GM19025 (cell line): ENCODE measurements at regions not wholly inside any gene's neighbourhood (a gene's known extent, or its start where the extent isn't known, plus 50 kb on each side); places are given as distances from the start of the nearest gene placed in this dataset.
"Not testable (repeated sequence)": the region's sequence is repeated elsewhere in the genome, so short reads cannot be mapped to it uniquely, and the experiment has no call there.

Experiments
- ATAC-seq: cut with Tn5 transposase; IDR thresholded peaks from one replicate; pipeline ENCODE4 v1.9.1; 2021; ENCODE audit warnings: mild to moderate bottlenecking, low read depth, moderate library complexity; ENCODE audit not compliant: unreplicated experiment

- ATAC-seq = no peak
These were observed 200.4 kb upstream of the SSTR4 start for GRCh38 chr20:22834651-22835256.

GRCh38 chr20:22836211-22836610 is 198.9 kb upstream of the SSTR4 start:
- ATAC-seq = no peak

DNA sequence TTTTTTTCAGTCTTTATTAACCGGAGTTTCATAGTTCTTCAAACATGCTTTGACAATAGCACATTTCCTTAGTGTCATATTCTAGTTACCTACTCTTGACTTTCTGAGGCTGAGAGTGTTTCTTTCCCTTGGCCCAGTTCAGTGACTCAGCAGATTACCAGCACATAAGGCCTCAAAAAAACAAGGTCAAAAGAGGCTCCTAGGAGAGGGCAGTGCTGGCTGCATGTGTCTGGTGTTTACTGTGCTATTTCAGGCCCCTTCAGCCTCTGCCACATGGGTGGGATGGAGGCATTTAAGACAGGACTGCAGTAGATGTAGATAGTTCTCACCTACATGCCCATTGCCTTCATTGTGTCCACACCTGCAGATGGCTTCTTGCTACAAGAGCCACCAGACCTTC is 198.2 kb upstream of the SSTR4 start:
- ATAC-seq = no peak

GRCh38 chr20:22838001-22838400 is 197.1 kb upstream of the SSTR4 start:
- no peak for ATAC-seq

DNA sequence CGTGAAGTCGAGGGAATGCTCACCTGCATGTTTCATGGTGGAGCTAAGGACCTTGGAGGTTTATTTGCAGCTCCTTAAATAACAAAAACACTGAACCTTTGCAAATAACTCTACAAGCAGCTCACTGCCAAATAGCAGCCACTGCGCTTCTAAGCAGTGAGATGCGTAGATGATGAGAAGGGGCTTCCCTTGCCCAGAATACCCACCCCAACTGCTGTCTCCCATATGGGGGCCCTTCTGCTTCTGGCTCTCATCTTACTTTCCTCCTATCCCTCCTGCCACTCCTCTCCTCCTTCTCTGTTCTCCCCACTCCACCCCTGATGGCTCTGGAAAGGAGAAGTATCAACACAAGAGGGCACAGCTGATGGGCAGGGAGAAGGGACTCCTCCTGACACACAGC is 193.3 kb upstream of the SSTR4 start:
- no peak for ATAC-seq

DNA sequence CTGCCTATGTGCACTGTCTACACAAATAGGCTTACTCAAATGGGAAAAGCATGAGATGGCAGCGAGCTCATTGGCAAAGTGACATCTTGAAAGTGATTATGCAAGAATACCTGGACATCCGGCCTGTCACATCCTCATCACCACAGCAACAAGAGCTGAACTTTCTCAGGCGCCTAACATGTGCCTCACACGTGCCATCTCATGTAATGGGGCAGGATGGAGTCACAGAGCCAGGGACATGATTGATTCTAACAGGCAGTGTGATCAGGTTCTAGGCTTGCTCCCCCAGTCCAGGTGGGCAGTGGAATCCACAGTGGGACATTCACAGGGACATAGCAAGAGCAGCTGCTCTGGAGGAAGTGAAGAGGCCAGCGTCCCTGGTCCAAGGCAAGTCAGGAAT is 192.3 kb upstream of the SSTR4 start:
- ATAC-seq = no peak

DNA sequence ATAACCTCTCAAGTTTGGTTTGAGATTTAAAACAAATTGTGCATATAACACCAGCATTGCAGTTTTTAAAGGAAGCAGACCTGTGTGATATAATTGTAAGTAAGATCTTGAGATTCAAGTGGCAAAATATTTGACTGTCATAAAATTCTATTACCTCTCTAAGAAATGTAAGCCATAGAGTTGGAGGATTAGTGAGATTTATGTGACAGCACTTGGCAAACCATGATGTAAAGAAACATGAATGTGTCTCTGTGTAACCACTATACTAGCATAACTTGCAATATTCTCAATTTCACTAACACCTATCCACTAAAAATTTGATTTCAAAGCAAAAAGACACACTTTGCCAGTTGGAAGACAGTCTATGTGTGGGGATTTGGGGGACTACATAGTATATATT is 190.2 kb upstream of the SSTR4 start:
- ATAC-seq = no peak

DNA sequence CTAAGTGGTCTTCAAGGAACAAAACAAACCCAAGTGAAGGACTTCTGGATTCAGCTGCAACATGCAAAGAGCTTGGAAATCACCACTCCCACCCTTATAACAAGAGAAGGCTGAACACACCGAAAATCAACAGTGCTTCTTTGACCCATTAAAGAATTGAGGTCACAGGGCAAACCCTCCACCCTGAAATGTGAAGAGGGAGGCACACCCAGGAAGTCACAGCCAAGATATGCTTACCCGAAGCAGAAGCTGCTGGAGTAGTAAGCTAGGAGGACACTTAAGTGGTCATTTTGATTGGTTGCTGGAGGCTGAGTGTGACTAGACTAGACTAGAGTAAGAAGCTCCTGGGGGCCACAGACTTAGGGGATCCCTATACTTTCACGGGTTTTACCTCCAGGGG is 188.2 kb upstream of the SSTR4 start:
- no peak for ATAC-seq

DNA sequence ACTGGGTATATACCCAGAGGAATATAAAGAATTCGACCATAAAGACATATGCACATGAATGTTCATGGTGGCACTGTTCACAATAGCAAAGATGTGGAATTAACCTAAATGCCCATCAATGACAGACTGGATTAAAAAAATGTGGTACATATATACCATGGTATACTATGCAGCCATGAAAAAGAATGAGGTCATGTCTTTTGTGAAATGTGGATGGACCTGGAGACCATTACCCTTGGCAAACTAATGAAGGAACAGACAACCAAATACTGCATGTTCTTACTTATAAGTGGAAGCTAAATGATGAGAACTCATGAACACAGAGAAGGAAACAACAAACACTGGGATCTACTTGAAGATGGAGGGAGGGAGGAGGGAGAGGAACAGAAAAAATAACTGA is 186.7 kb upstream of the SSTR4 start:
- ATAC-seq = no peak

- not testable (repeated sequence) for ATAC-seq
These were observed 183.3 kb upstream of the SSTR4 start for GRCh38 chr20:22851679-22852346.

- no peak for ATAC-seq
These were observed 173.7 kb upstream of the SSTR4 start for GRCh38 chr20:22861231-22861980.

- ATAC-seq = no peak
These were observed 173.1 kb upstream of the SSTR4 start for GRCh38 chr20:22861990-22862389.

DNA sequence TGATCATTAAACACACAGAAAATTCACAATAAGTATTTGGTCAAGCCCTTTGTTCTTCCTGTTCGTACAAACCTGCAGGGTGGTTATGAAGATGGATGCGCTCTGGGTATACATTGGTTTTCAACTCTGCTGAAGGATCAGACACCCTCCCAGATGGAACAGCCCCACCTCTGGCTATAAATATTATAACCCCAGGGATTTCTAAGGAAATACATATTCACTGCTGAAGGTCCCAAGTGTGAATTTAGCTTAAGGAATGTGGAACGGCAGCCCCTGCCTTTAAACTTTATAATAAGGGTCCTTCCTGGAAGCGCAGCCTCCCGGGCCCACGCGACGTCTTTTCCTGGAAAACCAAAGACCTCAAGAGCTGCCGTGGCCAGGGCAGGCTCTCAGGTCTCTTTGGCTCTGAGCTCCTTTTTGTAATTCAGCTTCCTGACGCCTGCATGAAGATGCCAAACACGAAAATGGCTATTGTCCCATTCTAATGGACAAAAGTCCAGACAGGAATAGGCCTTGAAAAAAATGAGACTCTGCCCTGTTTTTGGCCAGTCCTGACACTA is 172.4 kb upstream of the SSTR4 start:
- no peak for ATAC-seq

GRCh38 chr20:22863826-22864225 is 171.3 kb upstream of the SSTR4 start:
- ATAC-seq = no peak

GRCh38 chr20:22866812-22867341 is 168.2 kb upstream of the SSTR4 start:
- ATAC-seq = no peak

- ATAC-seq = no peak
These were observed 156.9 kb upstream of the SSTR4 start for GRCh38 chr20:22878166-22878565.

- ATAC-seq = no peak
These were observed 154.8 kb upstream of the SSTR4 start for GRCh38 chr20:22880277-22880676.

GRCh38 chr20:22887796-22888195 is 147.3 kb upstream of the SSTR4 start:
- ATAC-seq = no peak

DNA sequence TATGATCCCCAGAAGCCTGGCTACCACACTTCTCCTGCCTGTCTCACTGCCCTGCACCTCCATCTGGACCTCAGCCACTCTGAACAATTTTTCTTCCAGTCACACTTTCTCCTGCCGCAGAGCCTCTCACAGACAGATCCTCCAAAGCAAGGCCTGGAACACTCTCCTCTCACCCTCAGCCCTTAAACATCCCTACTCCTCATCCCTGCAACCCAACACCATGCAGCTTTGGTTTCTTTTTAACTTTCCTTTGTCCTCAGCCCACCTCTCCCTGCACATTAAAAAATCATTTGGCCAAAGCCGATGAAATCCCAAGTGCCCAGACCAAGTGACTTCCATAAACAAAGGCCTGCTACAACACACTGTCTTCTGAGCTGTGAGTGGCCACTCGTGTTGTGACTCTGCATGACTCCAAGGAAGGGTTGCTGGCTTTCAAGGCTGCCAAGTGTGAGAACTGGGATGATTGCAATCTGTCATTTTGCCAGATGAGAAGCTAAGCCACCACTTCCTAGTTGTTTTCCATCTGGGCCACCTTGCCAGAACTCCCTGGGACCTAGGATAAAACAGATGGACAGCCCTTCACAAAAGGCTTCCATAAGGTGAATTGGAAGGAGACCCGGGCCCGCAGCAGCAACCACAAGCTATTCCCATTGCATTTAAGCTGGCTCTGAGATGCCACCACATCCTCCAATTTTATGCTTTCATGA is 144.4 kb upstream of the SSTR4 start:
- no peak for ATAC-seq

DNA sequence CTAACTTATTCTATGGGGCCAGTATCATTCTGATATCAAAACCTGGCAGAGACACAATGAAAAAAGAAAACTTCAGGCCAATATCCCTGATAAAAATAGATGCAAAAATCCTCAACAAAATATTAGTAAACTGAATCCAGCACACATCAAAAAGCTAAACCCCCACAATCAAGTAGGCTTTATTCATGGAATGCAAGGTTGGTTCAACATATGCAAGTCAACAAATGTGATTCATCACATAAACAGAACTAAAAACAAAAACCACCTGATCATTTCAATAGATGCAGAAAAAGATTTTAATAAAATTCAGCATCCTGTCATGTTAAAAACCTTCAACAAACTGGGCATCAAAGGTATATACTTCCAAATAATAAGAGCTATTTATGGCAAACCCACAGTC is 133.9 kb upstream of the SSTR4 start:
- no peak for ATAC-seq

DNA sequence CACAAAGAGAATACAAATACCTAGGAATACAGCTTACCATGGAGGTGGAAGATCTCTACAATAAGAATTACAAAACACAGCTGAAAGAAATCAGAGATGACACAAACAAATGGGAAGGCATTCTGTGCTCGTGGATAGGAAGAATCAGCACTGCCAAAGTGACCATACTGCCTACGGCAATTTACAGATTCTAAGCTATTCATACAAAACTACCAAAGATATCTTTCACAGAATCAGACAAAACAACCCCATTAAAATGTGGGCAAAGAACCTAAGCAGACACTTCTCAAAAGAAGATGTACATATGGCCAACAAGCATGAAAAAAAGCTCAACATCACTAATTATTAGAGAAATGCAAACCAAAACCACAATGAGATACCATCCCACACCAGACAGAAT is 133.2 kb upstream of the SSTR4 start:
- ATAC-seq = no peak
